T-helper 2 cell treated with Interferon-gamma antibody and Interleukin-4, amounts not matched to agents 5 μg/mL and 100 μg/mL, for 36 hours (primary cell): ENCODE measurements at regions not wholly inside any gene's neighbourhood (a gene's known extent, or its start where the extent isn't known, plus 50 kb on each side); places are given as distances from the start of the nearest gene placed in this dataset.
"Not testable (repeated sequence)": the region's sequence is repeated elsewhere in the genome, so short reads cannot be mapped to it uniquely, and the experiment has no call there.

ENCODE experiments used
- DNase-seq: peaks from one replicate; pipeline ENCODE4 v3.0.0; 2021; ENCODE audit warnings: low spot score
- H3K27ac Mint-ChIP-seq: one replicate; pipeline ENCODE4 v1.8.0; 2021; ENCODE audit warnings: mild to moderate bottlenecking, mixed read lengths
- H3K27me3 Mint-ChIP-seq: one replicate; pipeline ENCODE4 v1.8.0; 2021; ENCODE audit warnings: low read depth, mixed read lengths
- H3K36me3 Mint-ChIP-seq: one replicate; pipeline ENCODE4 v1.8.0; 2021; ENCODE audit warnings: low read depth, mixed read lengths
- H3K4me1 Mint-ChIP-seq: one replicate; pipeline ENCODE4 v1.8.0; 2021; ENCODE audit warnings: low read depth, mixed read lengths
- H3K4me3 Mint-ChIP-seq: one replicate; pipeline ENCODE4 v1.8.0; 2022; ENCODE audit warnings: mild to moderate bottlenecking, moderate library complexity, mixed read lengths
- H3K9me3 Mint-ChIP-seq: one replicate; pipeline ENCODE4 v1.8.0; 2021; ENCODE audit warnings: mixed read lengths

GRCh38 chr14:23725980-23726710 is 90.0 kb downstream of the DHRS2 start:
- no peaks in the 10 kb centered on the region for H3K36me3 Mint-ChIP-seq
- H3K9me3 Mint-ChIP-seq, result no peaks in the 10 kb centered on the region
- no peak for DNase-seq
- no peaks in the 10 kb centered on the region for H3K4me1 Mint-ChIP-seq
- H3K27me3 Mint-ChIP-seq, result no peaks in the 10 kb centered on the region
- no peak overlapping the region for H3K4me3 Mint-ChIP-seq
- no peak overlapping the region for H3K27ac Mint-ChIP-seq

- Mint-ChIP-seq H3K4me3 (no peak overlapping the region), H3K36me3 (no peaks in the 10 kb centered on the region), H3K4me1 (no peaks in the 10 kb centered on the region), H3K27me3 (no peaks in the 10 kb centered on the region), H3K9me3 (no peaks in the 10 kb centered on the region), H3K27ac (no peak overlapping the region)
- DNase-seq, result no peak
Observed at GRCh38 chr14:23727566-23728335, 91.6 kb downstream of the DHRS2 start.

- Mint-ChIP-seq H3K27me3 (no peaks in the 10 kb centered on the region), H3K27ac (no peak overlapping the region)
Observed at GRCh38 chr14:23728791-23729190, 92.6 kb downstream of the DHRS2 start.

GRCh38 chr14:23729720-23730387 is 93.7 kb downstream of the DHRS2 start:
- no peak for DNase-seq
- Mint-ChIP-seq H3K27ac (no peak overlapping the region), H3K9me3 (no peaks in the 10 kb centered on the region), H3K4me1 (no peaks in the 10 kb centered on the region), H3K36me3 (no peaks in the 10 kb centered on the region), H3K4me3 (no peak overlapping the region), H3K27me3 (peaks cover 3% of the 10 kb centered on the region)

More at GRCh38 chr14:23728791-23729190, 92.6 kb downstream of the DHRS2 start:
- no peak for DNase-seq
- H3K4me3 Mint-ChIP-seq, result no peak overlapping the region
- H3K9me3 Mint-ChIP-seq, result no peaks in the 10 kb centered on the region
- no peaks in the 10 kb centered on the region for H3K4me1 Mint-ChIP-seq
- no peaks in the 10 kb centered on the region for H3K36me3 Mint-ChIP-seq

GRCh38 chr14:23735394-23735793 is 99.2 kb downstream of the DHRS2 start:
- H3K27me3 Mint-ChIP-seq, result peaks cover 3% of the 10 kb centered on the region
- DNase-seq, result no peak
- no peak overlapping the region for H3K27ac Mint-ChIP-seq
- no peak overlapping the region for H3K4me3 Mint-ChIP-seq
- peaks cover 5% of the 10 kb centered on the region for H3K9me3 Mint-ChIP-seq
- H3K36me3 Mint-ChIP-seq, result no peaks in the 10 kb centered on the region
- no peaks in the 10 kb centered on the region for H3K4me1 Mint-ChIP-seq

- not testable (repeated sequence) for H3K4me3 Mint-ChIP-seq, H3K9me3 Mint-ChIP-seq, H3K27me3 Mint-ChIP-seq, H3K36me3 Mint-ChIP-seq, H3K27ac Mint-ChIP-seq, H3K4me1 Mint-ChIP-seq, DNase-seq
Observed at GRCh38 chr14:23744368-23744767, 108.2 kb downstream of the DHRS2 start.

- DNase-seq, result no peak
- Mint-ChIP-seq H3K27ac (no peak overlapping the region), H3K4me1 (no peaks in the 10 kb centered on the region), H3K27me3 (peaks cover 14% of the 10 kb centered on the region), H3K36me3 (no peaks in the 10 kb centered on the region), H3K9me3 (no peaks in the 10 kb centered on the region), H3K4me3 (no peak overlapping the region)
Observed at GRCh38 chr14:23750357-23750756, 114.2 kb downstream of the DHRS2 start.

GRCh38 chr14:23751616-23752015 is 115.5 kb downstream of the DHRS2 start:
- DNase-seq, result no peak
- H3K27me3 Mint-ChIP-seq, result peaks cover 17% of the 10 kb centered on the region

GRCh38 chr14:23763394-23763793 is 127.2 kb downstream of the DHRS2 start:
- no peak overlapping the region for H3K27ac Mint-ChIP-seq
- no peaks in the 10 kb centered on the region for H3K9me3 Mint-ChIP-seq
- H3K36me3 Mint-ChIP-seq, result no peaks in the 10 kb centered on the region
- no peaks in the 10 kb centered on the region for H3K27me3 Mint-ChIP-seq
- H3K4me1 Mint-ChIP-seq, result no peaks in the 10 kb centered on the region
- H3K4me3 Mint-ChIP-seq, result no peak overlapping the region
- no peak for DNase-seq

More at GRCh38 chr14:23751616-23752015, 115.5 kb downstream of the DHRS2 start:
- Mint-ChIP-seq H3K4me1 (no peaks in the 10 kb centered on the region), H3K4me3 (no peak overlapping the region), H3K36me3 (no peaks in the 10 kb centered on the region), H3K27ac (no peak overlapping the region), H3K9me3 (no peaks in the 10 kb centered on the region)

- H3K4me3 Mint-ChIP-seq, result no peak overlapping the region
- no peaks in the 10 kb centered on the region for H3K9me3 Mint-ChIP-seq
- DNase-seq, result no peak
- H3K27ac Mint-ChIP-seq, result no peak overlapping the region
- H3K36me3 Mint-ChIP-seq, result no peaks in the 10 kb centered on the region
- no peaks in the 10 kb centered on the region for H3K27me3 Mint-ChIP-seq
- H3K4me1 Mint-ChIP-seq, result no peaks in the 10 kb centered on the region
Observed at GRCh38 chr14:23766737-23767401, 130.7 kb downstream of the DHRS2 start.

- not testable (repeated sequence) for H3K36me3 Mint-ChIP-seq, H3K27ac Mint-ChIP-seq, H3K9me3 Mint-ChIP-seq, H3K4me3 Mint-ChIP-seq, H3K4me1 Mint-ChIP-seq, DNase-seq, H3K27me3 Mint-ChIP-seq
Observed at GRCh38 chr14:23769221-23769728, 133.1 kb downstream of the DHRS2 start.

GRCh38 chr14:23773981-23774380 is 137.8 kb downstream of the DHRS2 start:
- Mint-ChIP-seq H3K36me3 (no peaks in the 10 kb centered on the region), H3K9me3 (no peaks in the 10 kb centered on the region), H3K27me3 (peaks cover 3% of the 10 kb centered on the region), H3K4me3 (no peak overlapping the region), H3K27ac (no peak overlapping the region), H3K4me1 (no peaks in the 10 kb centered on the region)
- DNase-seq, result no peak

GRCh38 chr14:23776296-23776695 is 140.1 kb downstream of the DHRS2 start:
- Mint-ChIP-seq H3K36me3 (no peaks in the 10 kb centered on the region), H3K4me1 (no peaks in the 10 kb centered on the region), H3K27me3 (peaks cover 8% of the 10 kb centered on the region), H3K27ac (no peak overlapping the region), H3K4me3 (no peak overlapping the region), H3K9me3 (no peaks in the 10 kb centered on the region)
- DNase-seq, result no peak
